ENCODE measurements at regions not wholly inside any gene's neighbourhood (a gene's known extent, or its start where the extent isn't known, plus 50 kb on each side); places are given as distances from the start of the nearest gene placed in this dataset.

DNA sequence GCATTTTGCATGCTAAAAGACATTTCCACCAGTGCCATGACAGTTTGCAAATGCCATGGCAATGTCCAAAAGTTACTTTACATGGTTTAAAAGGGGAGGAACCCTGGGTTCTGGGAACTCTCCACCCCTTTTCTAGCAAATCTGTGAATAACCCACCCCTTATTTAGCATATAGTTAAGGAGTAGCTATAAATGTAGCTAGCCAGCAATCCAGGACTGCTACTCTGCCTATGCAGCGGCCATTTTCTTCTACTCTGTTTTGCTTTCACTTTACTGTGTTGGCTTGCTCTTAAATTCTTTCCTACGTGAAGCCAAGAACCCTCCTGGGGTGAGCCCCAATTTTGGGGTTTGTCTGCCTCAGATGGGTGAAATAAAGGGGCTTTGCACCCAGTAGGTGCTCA lies 141.0 kb downstream of the PTPN11 start:
- DNase-seq: no peak

GRCh38 chr12:112564160-112564784 lies 145.5 kb downstream of the PTPN11 start:
- no peak for DNase-seq

GRCh38 chr12:112568641-112569040 lies 149.9 kb downstream of the PTPN11 start:
- DNase-seq: no peak

- DNase-seq: no peak
Observed at GRCh38 chr12:112570096-112570495, 151.3 kb downstream of the PTPN11 start.

DNA sequence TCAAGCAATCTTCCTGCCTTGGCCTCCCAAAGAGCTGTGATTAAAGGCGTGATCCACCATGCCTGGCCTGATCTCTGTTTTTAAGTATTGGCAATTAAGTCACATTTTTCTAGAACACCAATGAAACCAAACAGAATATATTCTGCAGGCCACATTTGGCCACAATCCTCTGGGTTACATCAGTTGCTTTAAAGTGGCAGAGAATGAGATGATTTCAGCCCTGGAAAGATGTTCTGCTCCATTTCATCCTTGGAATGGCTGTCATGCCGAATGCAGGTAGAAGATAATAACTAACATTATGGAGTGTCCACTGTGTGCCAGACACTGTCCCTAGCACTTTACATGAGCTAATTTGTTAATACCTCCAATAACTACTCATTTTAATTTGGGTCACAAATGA lies 154.4 kb downstream of the PTPN11 start:
- DNase-seq: no peak

- no peak for DNase-seq
Observed at GRCh38 chr12:112574896-112575558, 156.3 kb downstream of the PTPN11 start.

- no peak for DNase-seq
Observed at GRCh38 chr12:112575559-112576067, 156.9 kb downstream of the PTPN11 start.

DNA sequence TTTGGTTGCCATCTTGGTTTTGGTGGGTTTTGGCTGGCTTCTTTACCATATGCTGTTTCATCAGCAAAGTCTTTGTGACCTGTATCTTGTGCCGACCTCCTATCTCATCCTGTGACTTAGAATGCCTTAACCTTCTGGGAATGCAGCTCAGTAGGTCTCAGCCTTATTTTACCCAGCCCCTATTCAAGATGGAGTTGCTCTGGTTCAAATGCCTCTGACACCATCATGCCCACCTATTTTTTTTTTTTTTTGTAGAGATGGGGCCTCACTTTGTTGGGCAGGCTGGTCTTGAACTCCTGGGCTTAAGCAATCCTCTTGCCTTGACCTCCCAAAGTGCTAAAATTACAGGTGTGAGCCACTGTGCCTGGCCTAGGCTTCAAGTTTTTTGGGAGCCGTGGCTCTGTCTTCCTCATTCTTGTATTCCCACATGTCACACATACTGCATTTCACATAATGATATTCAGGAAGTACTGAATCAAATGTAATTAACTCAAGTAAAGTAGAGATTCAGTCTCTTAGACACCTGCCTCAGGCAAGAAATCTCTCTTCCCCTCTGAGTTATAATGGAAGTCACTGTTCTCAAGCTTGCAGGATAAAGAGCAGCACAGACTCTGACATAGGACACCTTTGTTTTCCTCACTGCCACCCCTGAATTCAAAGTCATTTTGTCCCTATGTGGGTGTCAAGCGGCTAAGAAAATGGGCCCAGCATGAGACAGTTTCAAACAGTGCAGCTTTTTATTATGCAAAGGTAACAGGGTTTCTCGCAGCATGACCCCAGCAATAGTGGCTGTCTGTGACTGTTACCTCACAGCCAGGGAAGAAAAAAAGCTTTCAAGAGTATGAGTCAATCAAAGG lies 159.0 kb downstream of the PTPN11 start:
- no peak for DNase-seq

DNA sequence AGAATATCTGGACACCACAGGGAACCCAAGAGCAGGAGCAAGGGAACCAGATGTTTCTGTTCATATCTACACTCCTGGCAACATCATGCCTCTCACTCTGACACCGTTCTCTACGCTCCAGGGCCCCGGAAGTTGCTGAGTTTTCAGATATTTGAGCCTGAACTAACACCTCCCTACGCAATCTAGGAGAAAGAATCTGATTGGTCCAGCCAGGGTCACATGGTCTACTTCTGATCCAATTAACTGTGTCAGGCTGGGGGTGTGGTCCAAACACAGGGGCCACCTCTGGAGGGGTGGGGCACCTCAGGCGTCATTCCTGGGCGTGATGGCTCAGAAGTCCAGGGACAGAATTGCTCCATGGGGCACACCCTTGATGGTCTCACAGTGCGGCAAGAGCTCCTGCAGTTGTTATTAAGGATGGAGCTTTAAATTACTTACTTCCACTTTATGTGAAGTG lies 165.5 kb downstream of the PTPN11 start:
- no peak for DNase-seq

- DNase-seq: no peak
Observed at GRCh38 chr12:112586148-112586783, 167.5 kb downstream of the PTPN11 start.

- DNase-seq: no peak
Observed at GRCh38 chr12:112589275-112589674, 170.5 kb downstream of the PTPN11 start.

- DNase-seq: no peak
Observed at GRCh38 chr12:112590281-112590680, 171.5 kb downstream of the PTPN11 start.

DNA sequence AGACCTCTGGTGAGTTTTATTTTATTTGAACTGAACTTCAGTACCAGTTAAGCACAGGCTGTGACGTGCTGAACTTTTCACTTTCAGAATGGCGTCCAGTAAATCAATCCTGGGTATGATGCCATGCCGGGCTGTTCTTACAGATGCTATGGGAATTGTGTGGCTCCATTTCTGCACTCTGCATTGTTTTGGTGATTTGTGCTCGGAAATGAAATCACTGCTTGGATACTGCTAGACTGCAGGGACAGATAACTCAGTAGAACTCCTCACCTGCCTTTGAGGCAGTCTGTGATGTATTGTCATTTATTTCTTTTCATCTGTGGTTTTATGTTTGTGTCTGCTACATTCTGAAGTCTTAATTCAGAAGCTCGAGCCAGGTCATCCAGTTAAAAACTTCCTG lies 172.7 kb downstream of the PTPN11 start:
- DNase-seq: no peak

DNA sequence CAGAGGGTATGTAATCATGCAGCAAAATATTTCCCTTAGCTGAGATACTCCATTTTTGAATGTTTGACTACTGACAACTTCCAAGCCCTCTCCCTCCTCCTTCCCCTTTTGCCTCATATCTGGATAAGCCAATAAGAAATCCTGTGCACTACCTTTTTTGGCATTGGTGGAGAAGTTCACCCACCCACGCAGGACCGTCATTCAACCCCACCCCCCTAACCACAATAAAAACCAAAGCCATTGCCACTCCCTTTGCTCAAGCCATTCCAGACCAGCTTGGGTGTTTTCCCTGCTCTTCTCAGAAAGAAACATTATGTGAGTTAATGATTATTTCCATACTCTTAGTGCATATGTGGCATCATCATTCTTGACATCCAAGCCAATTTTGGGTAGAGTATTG lies 176.7 kb downstream of the PTPN11 start:
- no peak for DNase-seq

- DNase-seq: no peak
Observed at GRCh38 chr12:112597986-112598385, 179.2 kb downstream of the PTPN11 start.

DNA sequence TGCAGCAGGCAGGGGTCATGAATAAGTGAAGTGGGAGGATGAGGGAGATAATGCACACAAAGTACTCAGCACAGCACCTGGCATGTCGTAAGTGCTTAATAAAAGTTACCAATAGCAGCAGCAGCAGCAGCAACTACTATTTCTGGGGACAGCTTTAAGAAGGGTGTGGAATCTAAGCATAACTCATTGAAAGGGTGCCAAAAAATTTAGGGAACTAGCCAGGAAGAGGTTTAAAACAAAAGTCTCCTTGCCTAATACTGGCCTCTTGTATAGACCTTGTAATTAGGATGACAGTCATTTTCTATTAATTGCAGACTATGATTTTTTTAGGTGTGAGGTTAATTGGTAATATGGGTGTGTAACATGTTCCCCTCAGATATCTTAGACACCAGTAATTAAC lies 179.9 kb downstream of the PTPN11 start:
- no peak for DNase-seq

DNA sequence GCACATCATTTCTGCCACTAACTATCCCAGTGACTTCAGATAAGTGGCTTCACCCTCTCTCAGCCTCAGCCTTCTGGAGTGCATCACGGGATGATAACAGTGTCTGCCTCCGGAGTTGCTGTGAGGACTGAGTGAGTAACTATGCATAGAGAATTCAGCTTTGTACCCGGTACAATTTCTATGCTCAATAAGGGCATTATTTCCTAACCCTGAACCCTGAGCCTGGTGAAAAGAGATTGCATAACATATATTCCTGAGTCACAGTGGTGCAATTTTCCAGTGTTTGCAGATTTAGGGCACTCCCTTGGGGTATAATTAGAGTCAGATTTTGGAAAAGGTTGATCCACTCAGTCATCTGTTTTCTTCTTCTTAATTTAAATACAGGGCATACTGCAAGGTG lies 181.1 kb downstream of the PTPN11 start:
- DNase-seq: no peak

GRCh38 chr12:112602150-112602549 lies 183.4 kb downstream of the PTPN11 start:
- no peak for DNase-seq

DNA sequence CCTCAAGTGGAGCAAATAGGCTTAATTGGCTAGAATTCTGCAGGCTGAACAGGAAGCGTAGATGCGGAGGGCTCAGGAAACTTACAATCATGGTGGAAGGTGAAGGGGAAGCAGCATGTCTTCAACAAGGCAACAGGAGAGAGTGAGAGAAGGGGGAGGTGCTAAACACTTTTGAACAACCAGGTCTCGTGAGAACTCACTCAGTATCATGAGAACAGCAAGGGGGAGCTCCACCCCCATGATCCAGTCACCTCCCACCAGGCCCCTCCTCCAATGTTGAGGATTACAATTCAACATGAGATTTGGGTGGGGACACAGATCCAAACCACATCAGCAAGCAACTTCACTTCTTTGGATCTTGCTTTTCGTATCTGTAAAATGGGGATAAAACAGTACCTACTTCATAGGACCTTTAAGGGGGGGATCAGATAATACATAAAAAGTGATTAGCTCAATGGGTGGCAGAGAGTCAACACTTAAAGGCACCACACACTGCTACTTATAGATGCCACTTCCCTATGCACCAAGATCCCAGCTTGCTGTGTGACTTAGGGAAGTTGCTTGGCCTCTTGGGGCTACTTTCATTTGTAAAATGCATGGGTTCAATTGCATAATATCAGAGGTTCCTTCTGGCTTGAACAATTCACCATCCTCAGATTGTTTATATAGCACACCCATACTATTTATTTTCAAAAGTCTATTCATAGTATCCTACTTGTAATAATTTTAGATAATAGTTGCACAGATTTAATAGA lies 184.8 kb upstream of the RPH3A start:
- DNase-seq: no peak

- DNase-seq: no peak
Observed at GRCh38 chr12:112607427-112607826, 184.1 kb upstream of the RPH3A start.

GRCh38 chr12:112611908-112612307 lies 179.6 kb upstream of the RPH3A start:
- DNase-seq: no peak

DNA sequence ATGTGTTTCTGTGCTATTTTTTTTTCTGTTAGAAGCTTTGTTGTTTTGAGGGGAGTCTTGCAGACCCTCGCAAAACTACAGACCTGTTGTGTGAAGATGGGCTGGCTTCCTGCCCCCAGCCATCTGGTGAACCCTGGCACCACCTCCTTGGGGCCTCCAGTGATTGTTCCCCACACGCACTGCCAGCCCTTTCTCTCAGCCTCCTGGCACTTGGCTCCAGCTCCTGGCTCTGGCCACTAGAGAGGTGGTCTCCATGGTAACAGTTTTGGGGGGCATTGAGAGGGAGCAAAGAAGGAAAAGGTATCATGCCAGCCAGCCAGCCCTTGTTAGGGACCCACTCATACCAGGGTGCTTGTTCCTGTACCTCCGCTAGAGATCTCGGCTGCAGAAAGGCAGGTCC lies 176.4 kb upstream of the RPH3A start:
- DNase-seq: no peak

All from left kidney (tissue), 1 donor.